ENCODE measurements at regions not wholly inside any gene's neighbourhood (a gene's known extent, or its start where the extent isn't known, plus 50 kb on each side); places are given as distances from the start of the nearest gene placed in this dataset.

- TF ChIP-seq POLR2A (IDR thresholded peaks at IDR 0.05) (no peak), CTCF (IDR thresholded peaks at IDR 0.05) (no peak)
These were observed 308.4 kb upstream of the ROBO2 start for GRCh38 chr3:76731471-76731870.

All from stomach (tissue), 4 donors.